GM23338 (cell line): ENCODE measurements at regions not wholly inside any gene's neighbourhood (a gene's known extent, or its start where the extent isn't known, plus 50 kb on each side); places are given as distances from the start of the nearest gene placed in this dataset.

Experiments used
- ATAC-seq: fragments of 200-7000 bp; cut with Tn5 transposase; 3 replicates; pipeline ENCODE4 v1.9.1; 2020
- DNase-seq: peaks from one replicate; pipeline ENCODE4 v3.0.0-alpha.2; 2015; ENCODE audit warnings: low spot score
- H2AFZ ChIP-seq: fragments of 200-600 bp; sonication (generic); 2 replicates; pipeline ENCODE4 v1.8.0; 2016; ENCODE audit warnings: antibody characterized with exemption, mild to moderate bottlenecking, moderate library complexity
- H3F3A ChIP-seq: fragments of 200-600 bp; sonication (generic); replicated peaks from 2 replicates; pipeline ENCODE4 v1.8.0; 2017; ENCODE audit warnings: antibody characterized with exemption, mixed run types, low read depth
- H3K27ac ChIP-seq: fragments of 200-600 bp; sonication (generic); 2 replicates; pipeline ENCODE4 v1.6.1; 2016; ENCODE audit warnings: low read depth
- H3K27me3 ChIP-seq: fragments of 200-600 bp; sonication (generic); 2 replicates; pipeline ENCODE4 v1.8.0; 2016; ENCODE audit warnings: mild to moderate bottlenecking, mixed run types, moderate library complexity; ENCODE audit not compliant: insufficient read depth
- H3K36me3 ChIP-seq: fragments of 200-600 bp; sonication (generic); 2 replicates; pipeline ENCODE4 v1.8.0; 2016; ENCODE audit warnings: mild to moderate bottlenecking; ENCODE audit not compliant: insufficient read depth
- H3K4me1 ChIP-seq: fragments of 200-600 bp; sonication (generic); 2 replicates; pipeline ENCODE4 v1.8.0; 2016; ENCODE audit warnings: mild to moderate bottlenecking, moderate library complexity; ENCODE audit not compliant: insufficient read depth
- H3K4me2 ChIP-seq: fragments of 200-600 bp; sonication (generic); 2 replicates; pipeline ENCODE4 v1.7.1; 2017; ENCODE audit warnings: mixed run types
- H3K4me3 ChIP-seq: fragments of 200-600 bp; sonication (generic); 2 replicates; pipeline ENCODE4 v1.6.1; 2016; ENCODE audit warnings: mixed run types
- H3K79me2 ChIP-seq: fragments of 200-600 bp; sonication (generic); replicated peaks from 2 replicates; pipeline ENCODE4 v1.8.0; 2017; ENCODE audit warnings: mild to moderate bottlenecking; ENCODE audit not compliant: insufficient read depth
- H3K9me2 ChIP-seq: fragments of 200-600 bp; sonication (generic); 2 replicates; pipeline ENCODE4 v1.8.0; 2017; ENCODE audit not compliant: insufficient read depth
- H4K20me1 ChIP-seq: fragments of 200-600 bp; sonication (generic); replicated peaks from 2 replicates; pipeline ENCODE4 v1.8.0; 2017; ENCODE audit warnings: mild to moderate bottlenecking; ENCODE audit not compliant: insufficient read depth
- H3K27ac Mint-ChIP-seq: 2 replicates; pipeline ENCODE4 v1.8.0; 2020; ENCODE audit warnings: inconsistent platforms, mild to moderate bottlenecking, moderate library complexity, mixed read lengths
- H3K27me3 Mint-ChIP-seq: 3 replicates; pipeline ENCODE4 v1.8.0; 2022; ENCODE audit warnings: low read depth, mild to moderate bottlenecking, moderate library complexity, mixed read lengths, inconsistent platforms; ENCODE audit not compliant: insufficient read depth, poor library complexity
- H3K36me3 Mint-ChIP-seq: 3 replicates; pipeline ENCODE4 v1.8.0; 2021; ENCODE audit warnings: low read depth, mild to moderate bottlenecking, inconsistent platforms, moderate library complexity, mixed read lengths
- H3K4me1 Mint-ChIP-seq: 3 replicates; pipeline ENCODE4 v1.8.0; 2020; ENCODE audit warnings: mild to moderate bottlenecking, inconsistent platforms, mixed read lengths
- H3K4me3 Mint-ChIP-seq: 3 replicates; pipeline ENCODE4 v1.8.0; 2021; ENCODE audit warnings: moderate library complexity, mild to moderate bottlenecking, inconsistent platforms, mixed read lengths
- H3K9me3 Mint-ChIP-seq: 3 replicates; pipeline ENCODE4 v1.8.0; 2020; ENCODE audit warnings: moderate library complexity, mild to moderate bottlenecking, inconsistent platforms, mixed read lengths
- CREB1 ChIP-seq: fragments of 250-450 bp; sonication (Bioruptor Pico); IDR thresholded peaks from 2 replicates; pipeline ENCODE4 v1.5.0; 2020; ENCODE audit warnings: low read depth, mild to moderate bottlenecking, moderate library complexity
- EZH2 ChIP-seq: fragments of 200-600 bp; sonication (generic); IDR thresholded peaks from one replicate; pipeline ENCODE4 v1.8.0; 2017; ENCODE audit warnings: antibody characterized with exemption, mild to moderate bottlenecking, low read depth; ENCODE audit not compliant: unreplicated experiment
- EZH2phosphoT487 ChIP-seq: fragments of 200-600 bp; sonication (generic); IDR thresholded peaks from one replicate; pipeline ENCODE4 v1.8.1; 2018; ENCODE audit warnings: antibody characterized with exemption; ENCODE audit not compliant: unreplicated experiment
- JUNB ChIP-seq: IDR thresholded peaks from one replicate; pipeline ENCODE4 v1.6.1; 2016; ENCODE audit warnings: antibody characterized with exemption; ENCODE audit not compliant: unreplicated experiment
- NANOG ChIP-seq: IDR thresholded peaks from 2 replicates; pipeline ENCODE4 v1.6.1; 2016; ENCODE audit warnings: antibody characterized with exemption, borderline replicate concordance
- POLR2AphosphoS5 ChIP-seq: IDR thresholded peaks from 2 replicates; pipeline ENCODE4 v1.6.1; 2016; ENCODE audit warnings: antibody characterized with exemption, low read depth
- STAT1 ChIP-seq: IDR thresholded peaks from one replicate; pipeline ENCODE4 v1.6.1; 2016; ENCODE audit warnings: antibody characterized with exemption; ENCODE audit not compliant: unreplicated experiment
- ZNF114 ChIP-seq: fragments of 250-450 bp; sonication (Bioruptor Pico); IDR thresholded peaks from 2 replicates; pipeline ENCODE4 v1.5.0; 2020; ENCODE audit warnings: mild to moderate bottlenecking, moderate library complexity
- TF ChIP-seq, protein P1 (sequence below): IDR thresholded peaks from one replicate; pipeline ENCODE4 v1.6.1; 2018; ENCODE audit warnings: antibody characterized with exemption; ENCODE audit not compliant: unreplicated experiment

DNA sequence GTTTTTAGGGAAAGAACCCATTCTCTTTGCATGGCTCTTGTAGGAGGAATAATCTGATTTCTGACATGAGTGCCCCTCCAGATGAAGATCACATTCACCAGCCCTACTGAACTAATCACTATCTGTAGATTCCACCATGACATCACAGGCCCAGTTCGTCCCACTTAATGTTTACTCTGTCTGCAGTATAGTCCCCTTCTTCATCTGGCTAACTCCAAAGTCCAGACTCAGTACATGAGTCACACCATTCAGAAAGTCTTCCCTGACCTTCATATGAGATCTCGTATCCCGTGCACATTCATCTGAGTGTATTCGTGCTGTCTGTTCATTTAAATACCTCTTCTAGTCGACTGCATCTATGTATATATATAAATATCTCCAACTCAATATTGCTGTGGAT lies 366.5 kb upstream of the AKR1E2 start:
- H3K9me3 Mint-ChIP-seq, result no peaks in the 10 kb centered on the region
- no peaks in the 10 kb centered on the region for H4K20me1 ChIP-seq

DNA sequence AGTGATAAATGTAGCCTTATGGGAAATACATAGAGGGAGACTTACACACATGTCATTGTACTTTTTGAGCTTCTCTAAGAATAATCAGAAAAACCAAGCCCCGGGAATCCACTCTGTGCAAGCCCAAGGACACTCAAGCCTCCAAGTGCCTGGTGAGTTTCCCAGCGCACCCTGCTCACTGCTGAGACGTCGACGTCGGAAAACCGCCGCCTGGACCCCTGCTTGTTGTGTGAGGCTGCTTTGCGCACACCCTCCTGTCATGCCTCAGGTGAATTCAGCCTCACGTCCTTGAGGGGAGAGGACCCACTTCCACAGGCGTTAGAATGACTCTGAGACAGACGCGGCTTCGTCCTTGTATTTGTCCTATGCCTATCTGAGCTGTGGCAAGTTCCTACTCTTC lies 368.4 kb upstream of the AKR1E2 start:
- no peaks in the 10 kb centered on the region for H3K27me3 Mint-ChIP-seq
- H3K4me1 ChIP-seq, result no peaks in the 10 kb centered on the region
- H3K79me2 ChIP-seq, result no peaks in the 10 kb centered on the region
- DNase-seq (no peak), ATAC-seq (no peak)
- no peak overlapping the region for H3K4me3 Mint-ChIP-seq
- no peaks in the 10 kb centered on the region for H4K20me1 ChIP-seq
- no peaks in the 10 kb centered on the region; the same call in 2 of the 3 replicates for H3K36me3 Mint-ChIP-seq
- no peaks in the 10 kb centered on the region for H3K36me3 ChIP-seq
- no peak overlapping the region for H3K4me2 ChIP-seq
- H3K27ac ChIP-seq, result no peak overlapping the region
- no peaks in the 10 kb centered on the region for H3K27me3 ChIP-seq
- H3K27ac Mint-ChIP-seq, result no peak overlapping the region
- no peaks in the 10 kb centered on the region for H3K4me1 Mint-ChIP-seq
- H3K9me2 ChIP-seq, result no peaks in the 10 kb centered on the region; the same call in 1 of the 2 replicates
- H3F3A ChIP-seq, result no peaks in the 10 kb centered on the region
- H2AFZ ChIP-seq, result no peak overlapping the region
- H3K9me3 Mint-ChIP-seq, result no peaks in the 10 kb centered on the region
- H3K4me3 ChIP-seq, result no peak overlapping the region
- TF ChIP-seq ZNF114 (no peak), NANOG (no peak), STAT1 (no peak), EZH2phosphoT487 (no peak), CREB1 (CRISPR knock-in tag) (no peak)
- TF ChIP-seq, protein P1, sequence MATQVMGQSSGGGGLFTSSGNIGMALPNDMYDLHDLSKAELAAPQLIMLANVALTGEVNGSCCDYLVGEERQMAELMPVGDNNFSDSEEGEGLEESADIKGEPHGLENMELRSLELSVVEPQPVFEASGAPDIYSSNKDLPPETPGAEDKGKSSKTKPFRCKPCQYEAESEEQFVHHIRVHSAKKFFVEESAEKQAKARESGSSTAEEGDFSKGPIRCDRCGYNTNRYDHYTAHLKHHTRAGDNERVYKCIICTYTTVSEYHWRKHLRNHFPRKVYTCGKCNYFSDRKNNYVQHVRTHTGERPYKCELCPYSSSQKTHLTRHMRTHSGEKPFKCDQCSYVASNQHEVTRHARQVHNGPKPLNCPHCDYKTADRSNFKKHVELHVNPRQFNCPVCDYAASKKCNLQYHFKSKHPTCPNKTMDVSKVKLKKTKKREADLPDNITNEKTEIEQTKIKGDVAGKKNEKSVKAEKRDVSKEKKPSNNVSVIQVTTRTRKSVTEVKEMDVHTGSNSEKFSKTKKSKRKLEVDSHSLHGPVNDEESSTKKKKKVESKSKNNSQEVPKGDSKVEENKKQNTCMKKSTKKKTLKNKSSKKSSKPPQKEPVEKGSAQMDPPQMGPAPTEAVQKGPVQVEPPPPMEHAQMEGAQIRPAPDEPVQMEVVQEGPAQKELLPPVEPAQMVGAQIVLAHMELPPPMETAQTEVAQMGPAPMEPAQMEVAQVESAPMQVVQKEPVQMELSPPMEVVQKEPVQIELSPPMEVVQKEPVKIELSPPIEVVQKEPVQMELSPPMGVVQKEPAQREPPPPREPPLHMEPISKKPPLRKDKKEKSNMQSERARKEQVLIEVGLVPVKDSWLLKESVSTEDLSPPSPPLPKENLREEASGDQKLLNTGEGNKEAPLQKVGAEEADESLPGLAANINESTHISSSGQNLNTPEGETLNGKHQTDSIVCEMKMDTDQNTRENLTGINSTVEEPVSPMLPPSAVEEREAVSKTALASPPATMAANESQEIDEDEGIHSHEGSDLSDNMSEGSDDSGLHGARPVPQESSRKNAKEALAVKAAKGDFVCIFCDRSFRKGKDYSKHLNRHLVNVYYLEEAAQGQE, result no peak

More for the DNA sequence above, 366.5 kb upstream of the AKR1E2 start:
- Histone ChIP-seq H3K4me2 (no peak overlapping the region), H3K4me1 (no peaks in the 10 kb centered on the region), H3K27ac (no peak overlapping the region), H3K79me2 (no peaks in the 10 kb centered on the region), H3K27me3 (no peaks in the 10 kb centered on the region), H2AFZ (no peak overlapping the region), H3K9me2 (no peaks in the 10 kb centered on the region; the same call in 1 of the 2 replicates), H3K4me3 (no peak overlapping the region), H3K36me3 (no peaks in the 10 kb centered on the region), H3F3A (no peaks in the 10 kb centered on the region)
- Mint-ChIP-seq H3K27me3 (no peaks in the 10 kb centered on the region), H3K36me3 (no peaks in the 10 kb centered on the region; the same call in 2 of the 3 replicates), H3K4me1 (no peaks in the 10 kb centered on the region), H3K27ac (no peak overlapping the region), H3K4me3 (no peak overlapping the region)
- TF ChIP-seq EZH2phosphoT487 (no peak), NANOG (no peak), JUNB (no peak), ZNF114 (no peak), POLR2AphosphoS5 (no peak), EZH2 (no peak), STAT1 (no peak)
- TF ChIP-seq, protein P1, result no peak
- DNase-seq (no peak), ATAC-seq (no peak)
